Inflammatory macrophage treated with lipopolysaccharide for 1 hour (primary cell): ENCODE measurements at regions not wholly inside any gene's neighbourhood (a gene's known extent, or its start where the extent isn't known, plus 50 kb on each side); places are given as distances from the start of the nearest gene placed in this dataset.
"Not testable (repeated sequence)": the region's sequence is repeated elsewhere in the genome, so short reads cannot be mapped to it uniquely, and the experiment has no call there.

Experiments
- DNase-seq, 2 donors: peaks; one replicate each; pipeline ENCODE4 v3.0.0-alpha.2; 2020 to 2022

DNA sequence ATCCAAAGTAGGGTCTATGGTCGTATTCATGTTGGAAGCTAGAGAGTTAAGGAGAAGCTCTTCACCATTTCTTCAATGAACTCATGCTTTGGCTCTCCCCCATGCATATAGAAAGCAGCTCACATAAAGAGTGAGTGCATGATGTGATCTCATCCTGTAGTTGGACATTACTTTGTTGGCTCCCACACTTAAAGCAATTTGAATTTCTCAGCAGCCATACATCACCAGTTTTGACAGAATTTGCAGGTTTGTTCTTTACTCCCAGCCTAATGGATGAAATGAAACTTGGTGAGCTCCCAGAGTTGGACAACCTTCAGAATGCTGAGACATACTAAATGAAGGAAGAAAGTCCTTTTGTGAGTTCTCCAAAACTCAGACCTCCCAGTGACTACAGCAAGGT lies 613.5 kb downstream of the IQCM start:
- DNase-seq: no peak

DNA sequence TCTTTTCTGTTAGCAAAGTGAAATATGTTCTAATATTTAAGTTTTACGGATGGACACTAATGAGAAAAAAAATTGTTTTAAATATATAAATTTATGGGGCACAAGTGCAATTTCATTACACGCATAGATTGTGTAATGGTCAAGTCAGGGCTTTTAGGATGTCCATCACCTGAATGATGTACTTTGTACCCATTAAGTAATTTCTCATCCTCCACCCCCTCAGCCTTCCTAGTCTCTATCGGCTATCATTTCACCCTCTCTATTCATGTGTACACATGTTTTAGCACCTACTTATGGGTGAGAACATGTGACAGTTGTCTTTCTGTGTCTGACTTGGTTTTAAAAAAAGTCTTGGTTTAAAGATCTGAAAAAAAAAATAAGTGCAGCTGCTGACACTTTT lies 616.0 kb downstream of the IQCM start:
- no peak for DNase-seq

DNA sequence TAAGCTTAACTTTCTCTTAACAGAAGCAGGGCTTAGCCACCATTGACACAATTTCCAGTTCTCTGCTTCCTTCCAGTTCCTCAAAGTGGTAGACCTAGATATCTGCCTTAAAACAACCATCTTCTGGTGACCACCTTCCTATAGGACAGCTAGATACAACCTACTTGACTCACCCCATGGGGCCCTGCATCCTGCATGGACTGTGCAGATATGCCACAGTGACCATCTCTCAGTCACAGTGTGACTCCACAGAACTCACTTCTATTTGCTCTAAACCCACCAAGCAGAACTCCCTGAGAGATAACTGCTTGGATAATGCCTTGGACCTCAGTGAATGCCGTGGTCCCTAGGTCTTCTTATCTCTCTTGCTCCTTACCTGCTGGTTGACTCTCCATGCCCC lies 621.6 kb downstream of the IQCM start:
- no peak for DNase-seq

DNA sequence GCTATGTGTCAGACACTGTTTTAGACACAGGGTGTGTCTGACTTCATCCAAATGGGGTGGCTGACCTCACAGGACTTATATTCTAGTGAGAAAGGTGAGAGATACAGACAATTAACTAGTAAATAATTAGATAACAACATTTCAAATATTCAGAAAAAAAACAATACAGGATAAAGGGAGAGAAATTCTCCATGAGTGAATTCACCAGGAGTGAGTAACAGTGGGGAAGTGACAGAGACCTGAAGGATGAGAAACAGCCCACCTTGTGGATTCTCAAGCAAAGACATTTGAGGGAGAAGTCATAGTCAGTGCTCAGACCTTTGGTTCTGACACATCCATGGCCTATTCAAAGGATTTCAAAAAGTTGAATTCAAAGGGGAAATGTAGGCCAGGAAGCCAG lies 627.9 kb downstream of the IQCM start:
- no peak for DNase-seq

DNA sequence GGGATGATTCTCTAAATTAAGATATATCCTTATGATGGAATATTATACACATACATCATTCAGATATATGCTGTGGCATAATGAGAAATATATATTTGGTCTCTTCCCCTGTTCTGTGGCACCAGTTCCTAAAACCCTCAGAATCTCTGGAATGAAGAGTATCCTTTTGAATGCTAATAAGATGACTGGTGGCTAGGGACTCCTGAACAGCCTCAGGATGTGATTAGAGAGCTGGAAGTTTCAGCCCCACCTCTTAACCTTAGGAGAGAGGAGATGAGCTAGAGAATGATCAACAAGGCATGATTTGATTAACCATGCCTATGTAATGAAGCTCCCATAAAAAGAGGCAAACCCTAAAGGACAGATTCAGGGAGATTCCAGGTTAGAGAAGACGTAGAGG lies 632.0 kb downstream of the IQCM start:
- DNase-seq: no peak

DNA sequence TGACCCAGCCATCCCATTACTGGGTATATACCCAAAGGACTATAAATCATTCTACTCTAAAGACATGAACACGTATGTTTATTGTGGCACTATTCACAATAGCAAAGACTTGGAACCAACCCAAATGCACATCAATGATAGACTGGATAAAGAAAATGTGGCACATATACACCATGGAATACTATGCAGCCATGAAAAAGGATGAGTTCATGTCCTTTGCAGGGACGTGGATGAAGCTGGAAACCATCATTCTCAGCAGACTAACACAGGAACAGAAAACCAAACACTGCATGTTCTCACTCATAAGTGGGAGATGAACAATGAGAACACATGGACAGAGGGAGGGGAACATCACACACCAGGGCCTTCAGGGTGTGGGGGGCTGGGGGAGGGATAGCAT lies 634.2 kb downstream of the IQCM start:
- not testable (repeated sequence) for DNase-seq

DNA sequence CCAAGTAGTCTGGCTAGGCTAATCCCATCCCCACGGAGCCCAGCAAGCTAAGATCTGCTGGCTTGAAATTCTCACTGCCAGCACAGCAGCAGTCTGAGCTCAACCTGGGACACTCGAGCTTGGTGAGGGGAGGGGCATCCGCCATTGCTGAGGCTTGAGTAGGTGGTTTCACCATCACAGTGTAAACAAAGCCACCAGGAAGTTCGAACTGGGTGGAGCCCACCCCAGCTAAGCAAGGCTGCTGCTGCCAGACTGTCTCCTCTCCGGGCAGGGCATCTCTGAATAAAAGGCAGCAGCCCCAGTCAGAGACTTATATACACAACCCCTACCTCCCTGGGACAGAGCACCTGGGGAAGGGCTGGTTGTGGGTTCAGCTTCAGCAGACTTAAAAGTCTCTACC lies 639.6 kb downstream of the IQCM start:
- DNase-seq: no peak

DNA sequence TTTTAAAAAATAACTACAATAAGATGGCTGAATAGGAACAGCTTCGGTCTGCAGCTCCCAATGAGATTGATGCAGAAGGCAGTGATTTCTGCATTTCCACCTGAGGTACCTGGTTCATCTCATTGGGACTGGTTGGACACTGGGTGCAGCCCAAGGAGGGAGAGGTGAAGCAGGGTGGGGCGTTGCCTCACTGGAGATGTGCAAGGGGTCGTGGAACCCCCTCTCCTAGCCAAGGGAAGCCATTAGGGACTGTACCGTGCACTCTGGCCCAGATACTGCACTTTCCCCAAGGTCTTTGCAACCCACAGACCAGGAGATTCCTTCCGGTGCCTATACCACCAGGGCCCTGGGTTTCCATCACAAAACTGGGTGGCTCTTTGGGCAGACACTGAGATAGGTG lies 640.1 kb downstream of the IQCM start:
- DNase-seq: no peak

DNA sequence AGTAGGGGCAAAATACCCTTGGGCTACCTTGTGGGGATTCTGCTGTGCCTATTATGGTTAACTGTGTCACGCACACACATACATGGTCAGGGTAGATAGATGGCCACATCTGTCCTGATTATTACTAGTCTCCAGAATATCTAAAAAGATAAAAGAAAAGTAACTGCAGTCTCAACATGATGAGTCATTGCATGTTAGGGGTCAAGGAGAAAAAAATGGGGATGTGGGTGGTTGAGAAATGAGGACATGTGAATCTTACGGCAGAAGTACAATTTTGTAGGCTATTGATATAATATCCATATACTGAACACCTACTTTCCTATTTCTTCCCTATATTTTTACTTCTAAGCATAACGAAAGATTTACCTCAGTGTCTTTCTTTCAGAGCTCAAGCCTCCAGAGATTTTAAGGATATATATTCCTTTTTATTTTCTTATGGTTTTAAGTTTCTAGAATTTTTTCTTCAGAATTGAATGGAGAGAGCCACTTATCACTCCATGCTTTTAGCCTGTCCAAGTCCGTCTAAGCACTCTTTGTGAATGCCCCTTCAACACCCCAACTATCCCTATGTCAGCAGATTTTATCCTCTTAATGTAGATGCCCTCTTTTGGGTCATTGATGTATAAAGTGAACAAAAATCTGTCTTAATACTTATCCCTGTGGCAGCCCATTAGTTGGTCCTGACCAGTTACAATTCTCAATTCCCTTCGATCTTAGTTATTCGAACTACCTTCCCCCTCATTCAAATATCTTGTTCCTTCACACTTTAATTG lies 642.2 kb downstream of the IQCM start:
- DNase-seq: no peak

DNA sequence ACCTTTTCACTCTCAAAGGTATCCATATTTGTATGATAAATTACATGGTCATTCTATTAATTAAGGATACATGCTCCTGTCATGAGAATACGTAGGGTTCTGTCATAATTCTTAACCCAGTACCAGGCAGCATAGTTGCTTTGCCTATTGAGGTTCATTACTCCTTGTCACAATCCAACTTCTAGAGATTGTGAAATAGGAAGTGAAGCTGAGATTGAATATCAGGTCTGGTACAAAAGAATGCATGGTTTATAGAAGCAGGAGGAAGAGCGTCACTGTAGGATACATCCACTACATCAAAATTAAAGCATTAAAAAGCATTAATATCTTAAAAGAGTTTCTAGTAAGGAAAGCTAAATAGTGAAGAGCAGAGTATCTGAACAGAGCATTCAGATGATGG lies 647.0 kb downstream of the IQCM start:
- no peak for DNase-seq

DNA sequence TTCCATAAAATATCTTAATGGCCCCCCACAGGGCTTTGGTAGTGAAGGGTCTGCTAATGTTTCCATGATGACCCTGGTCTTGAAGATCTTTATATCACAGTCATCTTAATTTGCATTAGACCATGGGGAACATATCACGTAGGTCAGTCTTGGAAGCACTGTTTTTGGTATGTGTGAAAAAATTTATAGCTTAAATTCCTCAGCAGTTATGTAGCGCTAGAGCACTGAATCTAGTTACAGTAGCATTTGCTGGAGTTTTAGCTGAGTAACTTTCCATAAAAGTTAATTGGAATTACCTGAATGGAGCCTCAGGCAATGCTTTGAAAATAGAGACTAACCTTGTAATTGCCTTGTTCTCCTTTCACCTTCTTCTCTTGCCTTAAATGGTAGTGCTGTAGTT lies 648.8 kb downstream of the IQCM start:
- no peak for DNase-seq

DNA sequence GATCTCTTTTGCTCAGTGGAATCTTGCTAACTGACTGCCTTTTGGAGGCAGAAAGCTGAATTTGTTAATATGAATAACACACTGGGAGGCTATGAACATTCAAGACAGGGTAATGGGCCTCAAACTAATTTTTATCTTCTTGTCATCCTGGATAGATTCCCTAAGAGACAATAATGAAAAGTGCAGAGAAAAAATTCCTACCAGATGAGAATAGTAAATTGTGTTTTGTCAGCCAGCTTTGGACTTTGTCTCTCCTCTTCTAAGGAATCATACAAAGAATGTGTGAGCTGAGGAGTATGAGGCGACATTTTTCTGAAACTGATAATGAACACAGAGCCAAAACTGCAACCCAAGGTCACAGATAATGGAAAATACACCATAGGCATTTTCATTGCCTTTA lies 649.3 kb downstream of the IQCM start:
- DNase-seq: no peak

DNA sequence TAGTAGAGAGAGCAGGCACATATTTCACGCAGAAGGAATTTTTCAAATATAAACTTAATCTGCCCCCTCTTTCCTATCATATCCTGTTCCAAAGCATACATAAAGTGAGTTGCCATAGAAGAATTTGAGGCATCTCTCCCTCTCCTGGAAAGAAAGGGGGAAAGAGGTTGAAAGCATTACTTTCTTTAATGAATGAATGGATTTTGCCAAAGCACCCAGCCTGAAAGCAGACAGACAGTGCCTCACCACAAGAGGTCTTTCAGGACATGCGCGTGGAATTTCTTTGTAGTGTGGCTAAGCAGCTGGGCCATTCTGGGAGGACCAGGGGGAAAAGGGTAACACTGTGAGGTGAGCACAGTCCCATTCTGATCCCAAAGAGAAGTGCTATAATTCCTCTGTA lies 651.4 kb downstream of the IQCM start:
- DNase-seq: no peak

DNA sequence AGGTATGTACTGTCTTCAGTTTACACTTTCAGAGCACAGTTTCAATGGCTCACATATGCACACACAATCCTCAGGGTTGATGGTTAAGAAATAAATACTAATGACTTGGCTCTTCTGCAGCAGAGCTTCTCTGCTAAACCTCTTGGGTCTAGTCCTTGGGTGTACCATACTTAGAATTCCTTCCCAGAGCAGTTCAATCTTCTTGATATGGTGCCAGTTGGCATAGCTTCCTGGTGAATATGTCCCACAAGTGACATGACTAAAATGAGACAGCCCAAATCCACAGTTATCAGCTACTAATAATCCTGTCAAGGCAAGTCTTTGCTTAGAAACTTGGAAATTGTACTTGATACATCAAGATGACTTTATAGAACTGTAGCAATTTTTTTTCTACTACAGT lies 654.4 kb downstream of the IQCM start:
- DNase-seq: no peak

DNA sequence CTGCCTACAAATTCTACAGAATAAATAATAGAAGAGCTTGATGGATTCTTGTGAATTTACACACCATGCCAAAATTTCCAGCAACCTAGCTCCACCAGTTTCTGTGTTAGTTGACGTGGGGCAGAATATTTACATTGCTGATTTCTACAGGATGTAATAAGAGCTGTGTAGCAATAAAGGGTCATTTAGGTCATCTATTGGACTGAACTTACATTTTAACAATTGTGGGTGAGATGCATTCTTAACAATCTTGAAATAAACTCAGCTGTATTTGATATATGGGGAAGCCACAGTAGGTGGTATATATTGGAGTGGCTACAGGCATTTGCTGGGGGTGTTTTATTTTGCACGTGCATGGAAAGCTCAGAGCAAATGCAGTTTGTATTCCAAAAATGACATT lies 655.3 kb downstream of the IQCM start:
- no peak for DNase-seq

DNA sequence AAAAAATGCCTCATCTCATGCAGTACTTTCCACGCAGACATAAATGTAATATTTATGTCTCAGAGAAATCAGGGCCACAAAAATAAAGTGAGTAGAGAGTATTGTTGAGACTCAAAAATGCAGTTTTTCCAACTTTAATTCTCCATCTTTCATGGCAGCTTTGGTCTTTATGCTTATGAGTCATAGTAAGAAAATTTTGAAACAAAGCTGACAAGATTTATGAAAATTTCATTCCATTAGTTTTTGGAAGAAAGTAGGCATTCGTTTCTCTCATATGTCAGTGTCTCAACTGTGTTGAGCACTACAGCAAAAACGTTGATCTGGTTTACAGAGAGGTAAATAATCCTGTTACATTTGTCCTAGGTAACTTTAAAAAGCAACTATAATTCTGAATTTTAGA lies 656.8 kb downstream of the IQCM start:
- DNase-seq: no peak

DNA sequence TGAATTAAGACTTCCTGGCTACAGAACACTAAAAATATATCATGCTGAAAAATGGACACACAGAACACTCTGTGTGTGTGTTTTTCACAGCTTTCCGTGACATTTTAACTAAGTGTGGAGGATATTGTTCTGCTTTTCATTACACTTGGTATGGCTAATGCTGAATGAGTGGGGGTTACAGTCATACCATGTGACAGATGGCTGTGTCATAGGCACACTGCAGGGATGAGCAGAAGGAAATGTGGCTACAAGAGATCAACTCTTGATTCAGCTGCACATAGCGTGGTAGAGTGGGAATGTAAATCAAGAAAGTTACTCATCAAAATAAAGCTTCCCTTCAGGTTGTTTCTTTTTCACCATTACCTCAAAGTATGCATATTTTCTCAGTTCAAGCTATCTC lies 669.8 kb downstream of the IQCM start:
- DNase-seq: no peak

DNA sequence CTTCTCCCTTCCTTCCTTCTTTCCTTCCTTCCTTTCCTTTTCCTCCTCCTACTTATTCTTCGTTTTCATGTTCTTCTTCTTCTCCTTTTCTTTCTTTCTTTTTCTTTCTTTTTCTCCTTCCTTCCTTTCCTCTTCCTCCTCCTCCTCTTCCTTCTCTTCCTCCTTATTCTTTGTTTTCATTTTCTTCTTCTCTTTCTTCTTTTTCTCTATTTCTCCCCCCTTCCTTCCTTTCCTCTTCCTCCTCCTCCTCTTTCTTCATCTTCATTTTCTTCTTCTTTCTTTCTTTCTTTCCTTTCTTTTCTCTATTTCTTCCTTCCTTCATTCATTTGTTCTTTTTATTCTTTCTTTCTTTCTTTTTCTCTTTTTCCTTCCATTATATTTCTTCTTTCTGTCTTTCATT lies 671.6 kb downstream of the IQCM start:
- DNase-seq: no peak

DNA sequence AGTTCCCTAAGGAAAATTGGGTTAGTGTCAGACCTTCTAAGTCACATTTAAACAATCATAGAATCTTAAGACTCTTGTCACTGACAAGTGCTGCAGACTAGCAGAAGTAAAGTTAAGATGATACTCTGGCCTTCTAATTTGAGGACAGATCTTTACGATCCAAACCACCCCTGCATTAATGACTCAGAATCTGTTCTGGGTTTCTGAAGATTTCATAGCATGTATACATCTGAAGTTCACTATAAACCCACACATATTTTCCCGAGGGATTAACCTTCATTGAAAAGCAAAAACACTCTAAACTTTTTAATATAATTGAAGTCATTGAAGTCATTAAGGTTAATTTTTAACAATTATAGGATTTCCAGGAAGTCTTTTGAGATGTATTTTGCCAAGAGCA lies 674.3 kb downstream of the IQCM start:
- no peak for DNase-seq

DNA sequence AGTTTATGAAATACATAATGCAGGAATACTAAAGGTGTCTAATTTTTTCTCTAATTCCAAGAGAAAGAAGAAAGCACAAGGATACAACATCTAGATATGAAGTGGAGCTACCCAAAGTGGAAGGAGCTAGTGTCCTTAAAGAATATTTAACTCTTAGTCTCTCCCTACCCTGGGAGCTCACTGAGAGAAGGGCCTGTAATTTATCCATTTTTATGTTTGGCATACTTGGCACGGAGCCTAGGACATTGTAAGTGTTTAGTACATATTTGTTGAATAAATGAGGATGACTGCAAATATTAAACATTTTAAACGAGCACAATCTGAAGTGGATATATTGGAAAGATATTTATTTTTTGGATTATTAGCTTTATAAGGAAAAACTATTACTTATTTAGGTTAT lies 674.8 kb downstream of the IQCM start:
- DNase-seq: no peak

DNA sequence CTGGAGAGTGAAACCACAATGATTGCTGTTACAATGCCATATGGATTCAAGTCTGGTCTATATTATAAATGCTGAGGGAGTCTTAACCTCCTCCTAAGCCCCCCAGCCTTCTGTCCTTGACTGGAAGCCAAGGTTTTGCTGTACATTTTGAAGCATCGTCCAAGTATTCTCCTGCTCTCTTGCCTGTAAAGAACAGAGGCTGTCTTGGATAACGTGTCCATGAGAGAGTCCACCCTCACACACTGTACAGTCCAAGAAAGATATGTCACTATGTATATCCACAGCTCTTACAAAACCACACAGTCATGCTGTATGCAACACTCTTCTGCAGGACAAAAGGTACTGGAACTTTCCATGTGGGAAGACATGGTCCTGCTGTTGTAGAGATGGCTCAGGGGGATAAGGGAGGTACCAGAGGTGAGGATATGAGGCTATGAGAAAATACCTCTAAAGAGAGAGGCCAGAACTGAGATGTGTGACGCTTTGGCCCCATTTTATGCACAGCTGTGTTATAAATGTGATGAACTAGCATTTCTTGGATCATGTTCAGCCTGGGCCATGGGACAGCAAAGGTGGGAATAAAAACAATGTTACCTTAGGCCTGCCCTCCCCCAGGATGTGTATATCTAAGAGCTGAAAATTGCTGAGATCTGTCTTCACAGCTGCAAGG lies 678.6 kb downstream of the IQCM start:
- no peak for DNase-seq

DNA sequence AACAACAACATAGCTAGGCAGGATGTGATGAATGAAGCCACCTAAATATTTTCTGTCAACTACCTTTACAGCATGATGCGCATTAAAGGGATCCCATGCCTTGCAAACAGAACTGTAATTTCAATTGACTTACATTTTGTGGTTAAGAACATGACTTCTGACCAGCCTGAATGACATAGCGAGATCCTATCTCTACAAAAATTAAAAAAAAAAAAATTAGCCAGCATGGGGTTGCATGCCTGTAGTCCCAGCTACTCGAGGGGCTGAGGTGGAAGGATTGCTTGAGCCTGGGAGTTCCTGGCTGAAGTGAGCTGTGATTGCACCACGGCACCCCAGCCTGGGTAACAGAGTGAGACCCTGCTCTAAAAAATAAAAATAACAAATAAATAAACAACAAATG lies 680.6 kb downstream of the IQCM start:
- no peak for DNase-seq

DNA sequence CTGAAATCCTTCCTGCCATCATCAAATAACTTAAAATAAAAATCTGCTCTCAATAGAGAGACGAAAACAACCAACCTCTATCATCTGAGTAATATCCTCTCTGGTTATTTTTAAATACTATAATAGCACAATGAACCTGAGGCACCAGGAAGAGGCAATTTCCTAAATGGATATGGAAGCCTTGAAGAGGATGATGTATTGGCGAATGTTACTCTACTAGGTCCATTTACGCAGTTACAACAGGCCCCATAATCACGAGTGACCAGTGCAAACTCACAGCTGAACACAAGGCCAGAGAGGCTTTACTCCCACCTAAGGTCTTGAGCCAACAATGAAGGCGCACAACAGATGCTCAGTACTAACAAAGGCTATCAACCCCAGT lies 678.8 kb upstream of the NR3C2 start:
- DNase-seq: no peak

DNA sequence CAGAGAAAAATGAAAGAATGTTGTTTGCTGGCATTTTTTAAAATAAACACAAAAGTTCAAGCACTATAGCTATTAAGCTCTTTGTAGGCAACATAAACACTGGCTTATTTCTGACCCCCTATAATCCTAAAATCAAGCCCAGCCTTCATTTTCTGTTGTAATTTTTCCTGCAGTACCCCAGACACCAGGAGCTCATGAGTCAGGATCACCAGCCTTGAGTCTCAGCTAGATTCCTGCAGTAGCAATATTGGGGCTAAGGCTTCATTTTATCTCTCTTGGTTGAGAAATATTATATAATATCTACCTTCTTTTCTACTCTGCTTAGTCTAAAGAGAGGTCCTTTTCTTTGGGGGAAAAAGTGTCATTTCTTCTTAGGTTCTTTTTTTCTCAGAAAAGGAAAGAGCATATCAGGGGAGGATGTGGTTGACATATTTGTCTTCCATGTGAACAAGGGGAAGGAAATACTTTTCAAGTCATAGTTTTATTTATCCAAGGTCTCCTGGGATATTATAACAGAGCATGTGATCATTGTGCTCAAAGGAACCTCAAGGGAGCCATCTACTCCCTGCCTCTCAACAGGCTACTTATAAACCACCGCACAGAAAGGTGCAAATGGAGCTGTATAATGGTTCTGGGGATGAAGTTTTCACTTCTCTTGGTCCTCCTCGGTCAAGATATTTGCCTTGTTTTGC lies 678.3 kb upstream of the NR3C2 start:
- no peak for DNase-seq
